MG63 (cell line): ENCODE measurements at regions not wholly inside any gene's neighbourhood (a gene's known extent, or its start where the extent isn't known, plus 50 kb on each side); places are given as distances from the start of the nearest gene placed in this dataset.

ENCODE experiments used
- DNase-seq: peaks from one replicate; pipeline ENCODE4 v3.0.0-alpha.2; 2020
- H3K27me3 ChIP-seq: fragments of 250-450 bp; sonication (Bioruptor Pico); 2 replicates; pipeline ENCODE4 v1.5.1; 2020; ENCODE audit warnings: mild to moderate bottlenecking, moderate library complexity
- H3K36me3 ChIP-seq: fragments of 250-450 bp; sonication (Bioruptor Pico); 2 replicates; pipeline ENCODE4 v1.5.1; 2020; ENCODE audit warnings: mild to moderate bottlenecking, moderate library complexity
- H3K4me3 ChIP-seq: fragments of 250-450 bp; sonication (Bioruptor Pico); 2 replicates; pipeline ENCODE4 v1.5.1; 2020; ENCODE audit warnings: mild to moderate bottlenecking, moderate library complexity
- H3K9me3 ChIP-seq: fragments of 250-450 bp; sonication (Bioruptor Pico); 2 replicates; pipeline ENCODE4 v1.5.1; 2020; ENCODE audit warnings: mild to moderate bottlenecking, moderate library complexity

DNA sequence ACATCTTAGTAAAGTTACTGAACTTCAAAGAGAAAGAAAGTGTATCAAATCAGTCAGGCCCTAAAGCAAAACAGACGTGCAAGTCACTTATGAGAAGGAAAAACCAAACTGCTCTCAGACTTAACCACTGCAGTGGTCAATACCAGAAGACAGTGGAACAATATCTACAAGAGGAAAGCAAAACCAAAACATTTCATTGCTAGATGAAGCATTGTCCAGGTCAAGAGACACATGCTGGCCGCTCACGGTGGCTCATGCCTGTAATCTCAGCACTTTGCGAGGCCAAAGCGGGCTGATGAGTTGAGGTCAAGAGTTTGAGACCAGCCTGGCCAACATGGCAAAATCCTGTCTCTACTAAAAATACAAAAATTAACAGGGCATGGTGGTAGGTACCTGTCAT is 82.0 kb upstream of the MROH9 start:
- no peak overlapping the region for H3K4me3 ChIP-seq
- H3K27me3 ChIP-seq: peaks cover 3% of the 10 kb centered on the region; the same call in 1 of the 2 replicates
- DNase-seq: no peak
- H3K36me3 ChIP-seq: no peaks in the 10 kb centered on the region
- H3K9me3 ChIP-seq: no peaks in the 10 kb centered on the region

DNA sequence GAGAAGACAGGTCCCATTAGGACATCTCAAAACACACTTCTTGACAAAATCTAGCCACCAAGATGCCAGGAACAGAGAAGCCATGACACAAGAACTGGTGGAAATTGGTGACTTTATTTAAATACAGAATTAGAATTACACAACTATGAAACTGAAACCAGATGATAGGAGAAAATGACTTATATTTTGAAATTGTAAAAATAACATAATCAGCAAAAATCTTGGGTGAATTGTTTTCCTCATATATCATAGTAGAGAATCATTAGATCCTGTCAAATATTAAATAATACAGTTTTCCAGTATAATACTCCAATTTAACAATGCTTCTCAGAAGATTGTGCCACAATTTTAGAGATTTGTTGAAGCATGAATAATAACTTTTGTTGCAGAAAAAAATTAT is 81.5 kb upstream of the MROH9 start:
- Histone ChIP-seq H3K36me3 (no peaks in the 10 kb centered on the region), H3K9me3 (no peaks in the 10 kb centered on the region), H3K4me3 (no peak overlapping the region), H3K27me3 (peaks cover 3% of the 10 kb centered on the region; the same call in 1 of the 2 replicates)
- DNase-seq: no peak

DNA sequence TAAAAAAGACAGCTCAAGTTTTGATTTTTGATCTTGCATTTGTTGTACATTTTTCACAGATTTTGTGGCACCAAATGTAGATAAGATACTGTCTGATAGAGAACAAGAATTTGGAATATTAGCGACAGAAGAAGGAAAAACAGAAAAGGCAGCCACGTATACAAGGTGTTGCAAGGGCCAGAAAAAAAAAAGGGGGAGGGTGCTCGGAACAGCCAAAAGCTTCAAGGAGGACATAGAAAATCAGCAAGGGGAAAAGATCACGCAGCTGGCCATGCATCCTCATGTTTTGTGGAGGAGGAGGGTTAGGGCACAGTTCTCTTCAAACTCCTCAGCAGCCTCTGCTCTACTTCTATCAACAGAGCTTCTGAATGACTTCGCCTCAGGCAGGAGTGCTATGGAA is 80.7 kb upstream of the MROH9 start:
- no peaks in the 10 kb centered on the region for H3K36me3 ChIP-seq
- DNase-seq: no peak
- H3K27me3 ChIP-seq: peaks cover 3% of the 10 kb centered on the region; the same call in 1 of the 2 replicates
- no peaks in the 10 kb centered on the region for H3K9me3 ChIP-seq
- H3K4me3 ChIP-seq: no peak overlapping the region

DNA sequence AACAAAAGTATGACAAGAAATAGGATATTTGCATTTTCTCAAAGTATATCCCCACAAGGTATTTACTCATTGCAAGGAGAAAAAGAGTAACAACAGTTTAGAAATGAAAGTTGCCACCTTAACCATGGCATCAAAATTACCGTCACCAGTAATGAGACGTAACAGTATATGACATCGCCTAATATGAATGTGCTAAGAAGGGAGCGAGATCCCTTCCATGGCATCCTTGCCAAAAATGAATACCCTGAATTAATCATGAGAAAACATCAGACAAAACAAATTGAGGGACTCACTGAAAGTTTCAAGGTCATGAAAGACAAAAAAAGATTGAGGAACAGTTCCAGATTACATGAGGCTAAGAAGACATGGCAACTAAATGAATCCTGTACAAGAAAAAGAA is 78.9 kb upstream of the MROH9 start:
- Histone ChIP-seq H3K9me3 (no peaks in the 10 kb centered on the region), H3K27me3 (peaks cover 3% of the 10 kb centered on the region; the same call in 1 of the 2 replicates), H3K4me3 (no peak overlapping the region), H3K36me3 (no peaks in the 10 kb centered on the region)
- DNase-seq: no peak

DNA sequence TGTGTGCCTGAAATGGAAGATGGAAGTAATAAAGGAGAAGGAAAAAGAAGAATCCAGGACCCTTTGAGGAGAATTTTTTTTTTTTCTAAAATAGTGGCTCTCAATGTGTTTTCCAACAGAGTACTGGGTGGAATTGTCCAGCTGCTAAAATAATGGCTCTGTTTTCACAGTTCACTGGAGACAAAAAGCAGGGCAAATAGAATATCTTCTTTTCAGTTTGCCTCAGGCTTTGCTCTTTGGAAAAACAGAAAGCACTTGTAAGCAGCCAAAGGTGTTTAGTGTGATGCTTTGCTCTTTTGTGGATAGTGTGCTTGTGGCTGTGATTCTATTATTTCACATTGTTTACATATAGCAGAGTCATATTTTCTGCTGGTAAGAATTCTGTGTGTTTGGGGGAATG is 77.4 kb upstream of the MROH9 start:
- H3K36me3 ChIP-seq: no peaks in the 10 kb centered on the region
- H3K4me3 ChIP-seq: no peak overlapping the region
- H3K27me3 ChIP-seq: no peaks in the 10 kb centered on the region
- H3K9me3 ChIP-seq: no peaks in the 10 kb centered on the region
- no peak for DNase-seq

DNA sequence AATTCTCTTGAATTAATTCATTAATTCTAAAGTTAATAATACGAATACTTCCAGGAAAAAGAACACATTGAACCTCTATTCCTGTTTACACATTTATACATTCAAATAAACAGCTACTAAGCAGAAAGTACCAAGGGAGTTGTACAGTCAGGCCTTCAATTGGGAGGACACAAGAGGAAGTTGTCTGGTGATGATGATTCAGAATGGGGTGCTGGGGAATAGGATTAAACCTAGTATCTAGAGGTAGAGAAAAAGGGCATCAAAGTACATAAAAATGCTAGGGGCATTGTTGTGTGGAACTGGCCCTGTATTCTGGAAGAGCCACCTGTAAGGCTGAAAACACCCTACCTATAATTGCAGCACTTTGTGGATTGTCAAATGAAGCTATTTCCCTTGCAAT is 71.7 kb upstream of the MROH9 start:
- no peak for DNase-seq
- Histone ChIP-seq H3K36me3 (no peaks in the 10 kb centered on the region), H3K27me3 (no peaks in the 10 kb centered on the region), H3K9me3 (no peaks in the 10 kb centered on the region), H3K4me3 (no peak overlapping the region)

DNA sequence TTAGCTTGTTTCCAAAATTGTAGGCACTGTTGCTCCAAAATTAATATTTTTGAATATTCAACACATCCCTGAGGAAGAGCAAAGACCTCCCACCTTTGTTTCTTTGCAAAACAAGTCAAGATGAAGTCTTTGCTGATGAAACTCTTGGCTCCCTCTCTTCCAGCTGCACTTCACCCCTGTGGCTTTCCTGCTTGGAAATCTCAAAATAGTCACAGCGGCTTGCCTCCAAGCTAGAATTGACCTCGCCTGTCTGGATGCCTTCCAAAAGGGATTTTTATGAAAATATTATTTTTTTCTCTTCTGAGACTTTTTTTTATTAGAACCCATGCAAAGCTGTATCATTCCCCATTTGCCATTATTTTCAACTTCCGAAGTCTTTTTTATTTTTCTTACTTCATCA is 71.1 kb upstream of the MROH9 start:
- DNase-seq: no peak
- Histone ChIP-seq H3K36me3 (no peaks in the 10 kb centered on the region), H3K9me3 (no peaks in the 10 kb centered on the region), H3K4me3 (no peak overlapping the region), H3K27me3 (no peaks in the 10 kb centered on the region)

DNA sequence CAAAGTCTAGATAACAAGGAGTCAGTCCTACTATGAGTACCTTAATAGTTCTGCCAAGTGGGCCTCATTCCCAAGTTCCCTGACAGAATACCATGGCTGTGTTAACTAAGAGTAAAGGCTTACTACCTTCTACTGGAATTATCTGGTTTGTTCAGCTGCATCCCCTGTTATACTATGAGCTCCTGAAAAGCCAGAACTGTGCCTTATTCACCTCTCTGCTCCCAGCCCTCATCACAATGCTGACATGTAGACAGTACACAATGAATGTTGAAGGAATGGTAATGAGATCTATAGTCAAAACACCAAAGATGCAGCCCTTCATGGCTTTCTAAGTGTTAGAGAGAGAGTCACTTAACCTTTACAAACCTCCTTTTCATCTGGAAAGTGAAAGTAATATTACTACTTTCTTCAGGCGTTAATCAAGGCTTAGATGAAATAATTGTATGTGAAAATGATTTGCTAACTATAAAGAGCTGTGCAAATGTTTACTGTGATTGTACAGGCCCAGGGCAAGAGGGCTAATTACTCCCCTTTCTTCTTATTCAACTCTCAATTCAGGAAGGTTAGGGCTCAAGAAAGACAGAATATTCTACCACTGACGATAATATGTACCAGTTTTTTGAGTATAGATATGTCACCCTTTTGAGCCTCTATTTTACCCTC is 70.3 kb upstream of the MROH9 start:
- DNase-seq: no peak

DNA sequence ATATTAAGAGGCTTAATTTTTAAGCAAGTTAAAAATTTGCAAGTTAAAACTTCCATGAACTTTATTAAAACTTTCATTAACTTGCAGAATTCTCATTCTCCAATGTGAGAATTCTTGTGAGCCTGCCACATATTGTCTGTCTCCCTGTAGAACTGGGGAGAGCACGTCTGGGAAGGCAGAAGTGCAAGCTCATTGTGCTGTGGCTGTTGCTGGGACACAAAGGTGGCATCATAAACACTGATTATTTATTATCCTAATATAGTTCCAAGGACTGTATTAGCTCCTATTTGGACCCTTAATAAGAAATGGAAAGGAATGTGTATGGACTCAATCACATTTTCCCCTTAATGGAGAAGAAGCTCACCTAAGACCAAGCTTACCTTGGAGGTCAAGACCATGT is 68.7 kb upstream of the MROH9 start:
- H3K9me3 ChIP-seq: no peaks in the 10 kb centered on the region
- H3K36me3 ChIP-seq: no peaks in the 10 kb centered on the region
- no peak overlapping the region for H3K4me3 ChIP-seq
- H3K27me3 ChIP-seq: no peaks in the 10 kb centered on the region
- no peak for DNase-seq

More for the DNA sequence above, 70.3 kb upstream of the MROH9 start:
- H3K36me3 ChIP-seq: no peaks in the 10 kb centered on the region
- H3K27me3 ChIP-seq: no peaks in the 10 kb centered on the region
- no peak overlapping the region for H3K4me3 ChIP-seq
- H3K9me3 ChIP-seq: no peaks in the 10 kb centered on the region

DNA sequence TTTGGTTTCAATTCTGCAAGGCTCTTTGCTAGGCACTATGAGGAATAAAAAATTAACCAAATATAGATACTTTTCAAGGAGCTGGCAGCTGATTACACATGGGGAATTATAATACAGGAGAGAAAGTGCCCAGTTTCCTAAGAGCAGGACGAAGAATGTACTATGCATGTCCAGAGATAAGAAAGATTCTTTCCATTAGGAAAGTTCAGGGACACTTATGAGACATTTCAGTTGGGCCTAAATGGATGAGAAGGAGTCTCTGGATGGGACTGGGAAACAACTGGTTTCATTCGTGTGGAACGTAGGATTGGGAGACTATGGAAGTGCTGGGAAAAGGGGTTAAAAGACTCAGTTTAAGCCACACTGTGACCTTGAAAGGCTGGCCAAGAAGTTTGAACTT is 63.5 kb upstream of the MROH9 start:
- Histone ChIP-seq H3K9me3 (no peaks in the 10 kb centered on the region), H3K36me3 (no peaks in the 10 kb centered on the region), H3K27me3 (no peaks in the 10 kb centered on the region), H3K4me3 (no peak overlapping the region)
- DNase-seq: no peak

DNA sequence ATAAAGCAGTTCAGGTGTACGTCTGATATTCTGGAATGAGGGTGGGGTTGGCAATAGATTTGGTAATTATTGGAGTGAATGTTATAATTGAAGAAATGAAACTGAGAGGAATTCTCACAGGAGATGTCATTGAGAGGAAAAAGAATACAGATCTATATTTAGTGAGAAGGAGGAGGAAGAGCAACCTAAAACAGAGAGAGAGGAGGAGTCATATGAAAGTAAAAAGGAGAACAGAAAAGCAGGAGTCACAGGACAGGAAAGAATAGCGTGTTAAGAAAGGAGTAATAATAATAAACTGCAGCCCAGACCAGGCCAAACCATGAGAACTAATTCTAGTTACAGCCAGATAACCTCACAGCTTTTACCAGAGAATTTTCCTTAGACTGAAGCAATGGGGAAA is 62.7 kb upstream of the MROH9 start:
- H3K27me3 ChIP-seq: no peaks in the 10 kb centered on the region
- no peaks in the 10 kb centered on the region for H3K36me3 ChIP-seq
- no peaks in the 10 kb centered on the region for H3K9me3 ChIP-seq
- no peak for DNase-seq
- H3K4me3 ChIP-seq: no peak overlapping the region

DNA sequence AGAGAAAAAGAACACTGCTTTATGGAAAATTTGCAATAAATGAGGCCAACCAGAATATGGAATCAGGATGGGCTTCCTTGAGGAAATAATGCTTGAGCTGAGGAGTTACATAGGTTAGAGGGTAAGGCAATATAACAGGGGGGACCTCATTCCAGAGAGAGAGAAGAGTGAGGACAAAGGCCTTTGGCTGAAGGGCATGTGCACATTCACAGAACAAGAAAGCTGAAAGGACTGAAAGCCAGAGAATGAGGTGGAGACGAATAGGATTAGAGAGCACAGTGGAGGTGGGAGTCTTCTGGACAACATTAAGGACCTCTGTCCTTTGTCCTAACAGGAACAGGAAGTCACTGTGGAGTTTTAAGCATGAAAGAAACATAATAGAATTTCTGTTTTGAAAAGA is 60.7 kb upstream of the MROH9 start:
- H3K4me3 ChIP-seq: no peak overlapping the region
- H3K27me3 ChIP-seq: no peaks in the 10 kb centered on the region
- DNase-seq: no peak
- H3K9me3 ChIP-seq: no peaks in the 10 kb centered on the region
- H3K36me3 ChIP-seq: no peaks in the 10 kb centered on the region

DNA sequence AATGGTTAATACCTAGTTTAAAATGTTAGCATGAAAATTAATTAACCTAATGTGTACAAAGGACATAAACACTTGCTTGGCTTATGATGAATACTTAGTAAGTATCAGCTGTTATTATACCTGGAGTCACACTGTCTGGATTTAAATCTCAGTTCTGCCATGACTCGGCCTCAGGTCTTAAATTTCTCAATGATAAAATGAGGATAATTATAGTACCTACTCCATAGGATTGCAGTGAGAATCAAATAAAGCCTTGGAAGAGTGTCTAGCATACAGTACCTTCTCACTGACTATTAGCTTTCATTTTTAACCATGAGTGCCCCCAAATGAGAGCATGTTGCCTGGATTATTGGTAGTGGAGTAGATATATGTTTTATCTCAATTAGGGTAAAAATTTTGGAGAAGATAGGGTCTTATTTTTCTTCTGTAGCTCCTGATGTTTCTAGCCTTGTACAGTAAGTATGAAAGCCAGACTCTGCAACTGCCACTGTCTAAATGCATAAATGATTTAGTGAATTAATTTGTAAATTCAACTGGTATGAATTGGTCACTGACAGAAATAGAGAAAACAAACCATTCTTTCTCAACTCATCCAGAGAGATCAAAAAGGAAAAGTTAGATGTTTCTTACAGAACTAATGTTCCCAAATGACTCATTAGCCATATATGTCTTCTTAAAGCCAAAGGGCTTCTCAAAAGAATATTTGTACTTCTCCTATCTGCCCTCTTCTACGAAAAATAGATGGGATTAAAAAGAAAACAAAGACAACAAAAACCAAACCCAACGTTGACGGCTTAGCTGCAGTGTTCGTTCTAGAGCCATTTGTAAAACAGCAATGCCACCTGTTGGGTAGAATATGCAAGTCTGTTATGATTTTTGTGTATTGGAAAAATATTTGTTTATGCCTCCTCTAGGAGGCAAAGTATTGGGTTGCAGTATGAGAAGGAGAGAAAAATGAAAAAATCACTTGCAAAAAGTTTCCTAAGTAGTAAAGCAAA is 53.8 kb upstream of the MROH9 start:
- peak overlapping the region; percentile 9; the same call in 1 of the 2 replicates for H3K4me3 ChIP-seq
- DNase-seq: no peak
- H3K27me3 ChIP-seq: no peaks in the 10 kb centered on the region
- no peaks in the 10 kb centered on the region for H3K9me3 ChIP-seq
- no peaks in the 10 kb centered on the region for H3K36me3 ChIP-seq
